HCT116 (cell line): ENCODE measurements at regions not wholly inside any gene's neighbourhood (a gene's known extent, or its start where the extent isn't known, plus 50 kb on each side); places are given as distances from the start of the nearest gene placed in this dataset.

Source experiments
- CBX3 ChIP-seq: IDR thresholded peaks from 2 replicates; pipeline ENCODE4 v1.6.1; 2012; ENCODE audit warnings: low read depth
- EZH2 ChIP-seq: fragments of 200-600 bp; sonication (generic); IDR thresholded peaks from 2 replicates; pipeline ENCODE4 v1.6.1; 2017; ENCODE audit warnings: antibody characterized with exemption, mixed run types
- EZH2phosphoT487 ChIP-seq: fragments of 200-600 bp; IDR thresholded peaks from 2 replicates; pipeline ENCODE4 v1.6.1; 2018; ENCODE audit warnings: antibody characterized with exemption, borderline replicate concordance
- POLR2A ChIP-seq: IDR thresholded peaks from 2 replicates; pipeline ENCODE4 v1.7.0; 2011; ENCODE audit warnings: borderline replicate concordance; ENCODE audit not compliant: insufficient read depth, insufficient read length; ENCODE audit errors: extremely low read depth
- POLR2AphosphoS5 ChIP-seq: IDR thresholded peaks from 2 replicates; pipeline ENCODE4 v1.6.1; 2011; ENCODE audit warnings: mild to moderate bottlenecking, low read depth, low read length, moderate library complexity
- RAD21 ChIP-seq: IDR thresholded peaks from 2 replicates; pipeline ENCODE4 v1.6.1; 2012; ENCODE audit warnings: low read depth, mild to moderate bottlenecking
- YY1 ChIP-seq: IDR thresholded peaks from 2 replicates; pipeline ENCODE4 v1.6.1; 2011; ENCODE audit warnings: low read length, low read depth, moderate library complexity, mild to moderate bottlenecking; ENCODE audit not compliant: insufficient replicate concordance; ENCODE audit errors: extremely low read depth
- ZFX ChIP-seq: fragments of 450-650 bp; IDR thresholded peaks from 2 replicates; pipeline ENCODE4 v1.6.1; 2017
- ZNF274 ChIP-seq: fragments of 200-500 bp; sonication (Bioruptor generic); IDR thresholded peaks from 2 replicates; pipeline ENCODE4 v1.6.1; 2014; ENCODE audit warnings: mild to moderate bottlenecking, low read depth, low read length, inconsistent platforms
- TF ChIP-seq, protein P1 (sequence below), 3 experiments: fragments of 200-600 bp in 1 of 3; sonication (generic) in 1 of 3; IDR thresholded peaks in 2 of 3; conservative IDR thresholded peaks in 1 of 3; 2 replicates each; pipeline ENCODE4 v1.5.1; 2012 to 2017; ENCODE audit warnings: low read depth in 2 of 3, low read length in 2 of 3, antibody characterized with exemption in 1 of 3, borderline replicate concordance in 1 of 3, control low read depth in 1 of 3, mild to moderate bottlenecking in 1 of 3, mixed read lengths in 1 of 3, mixed run types in 1 of 3, moderate library complexity in 1 of 3; ENCODE audit not compliant: insufficient read depth in 1 of 3
- TF ChIP-seq, protein P2 (sequence below): IDR thresholded peaks from 2 replicates; pipeline ENCODE4 v1.6.1; 2012; ENCODE audit warnings: low read depth
- TF ChIP-seq, protein P3 (sequence below): IDR thresholded peaks from 2 replicates; pipeline ENCODE4 v1.6.1; 2012

DNA sequence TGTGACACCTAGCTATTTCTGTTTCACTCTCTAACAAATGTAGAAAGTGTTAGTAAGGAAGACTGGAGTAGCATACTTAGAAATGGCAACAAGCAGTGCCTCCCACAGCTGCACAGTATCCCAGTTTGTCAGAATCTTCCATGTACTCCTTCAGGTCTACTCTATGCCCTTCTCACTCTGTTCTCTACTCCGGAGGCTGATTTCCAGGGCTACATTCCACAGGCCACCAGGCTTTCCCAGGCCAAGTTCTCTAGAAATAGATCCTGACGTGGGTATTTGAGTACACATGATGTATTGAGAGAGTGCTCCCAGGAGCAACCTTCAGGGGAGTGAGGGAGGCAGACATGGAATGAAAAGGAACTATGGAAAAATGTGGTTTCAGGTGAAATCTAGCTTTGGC lies 177.3 kb upstream of the GK2 start:
- no peak for TF ChIP-seq ZFX
- TF ChIP-seq, protein P1, sequence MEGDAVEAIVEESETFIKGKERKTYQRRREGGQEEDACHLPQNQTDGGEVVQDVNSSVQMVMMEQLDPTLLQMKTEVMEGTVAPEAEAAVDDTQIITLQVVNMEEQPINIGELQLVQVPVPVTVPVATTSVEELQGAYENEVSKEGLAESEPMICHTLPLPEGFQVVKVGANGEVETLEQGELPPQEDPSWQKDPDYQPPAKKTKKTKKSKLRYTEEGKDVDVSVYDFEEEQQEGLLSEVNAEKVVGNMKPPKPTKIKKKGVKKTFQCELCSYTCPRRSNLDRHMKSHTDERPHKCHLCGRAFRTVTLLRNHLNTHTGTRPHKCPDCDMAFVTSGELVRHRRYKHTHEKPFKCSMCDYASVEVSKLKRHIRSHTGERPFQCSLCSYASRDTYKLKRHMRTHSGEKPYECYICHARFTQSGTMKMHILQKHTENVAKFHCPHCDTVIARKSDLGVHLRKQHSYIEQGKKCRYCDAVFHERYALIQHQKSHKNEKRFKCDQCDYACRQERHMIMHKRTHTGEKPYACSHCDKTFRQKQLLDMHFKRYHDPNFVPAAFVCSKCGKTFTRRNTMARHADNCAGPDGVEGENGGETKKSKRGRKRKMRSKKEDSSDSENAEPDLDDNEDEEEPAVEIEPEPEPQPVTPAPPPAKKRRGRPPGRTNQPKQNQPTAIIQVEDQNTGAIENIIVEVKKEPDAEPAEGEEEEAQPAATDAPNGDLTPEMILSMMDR (IDR thresholded peaks at IDR 0.05 in 2 of 3, conservative IDR thresholded peaks at IDR 0.05 in 1 of 3; ENCODE audit: borderline replicate concordance in 1 of 3, insufficient read depth in 1 of 3, low read depth in 2 of 3, low read length in 2 of 3): no peak
- TF ChIP-seq EZH2: no peak
- TF ChIP-seq RAD21: no peak
- TF ChIP-seq POLR2A: no peak
- no peak for TF ChIP-seq YY1
- TF ChIP-seq, protein P2, sequence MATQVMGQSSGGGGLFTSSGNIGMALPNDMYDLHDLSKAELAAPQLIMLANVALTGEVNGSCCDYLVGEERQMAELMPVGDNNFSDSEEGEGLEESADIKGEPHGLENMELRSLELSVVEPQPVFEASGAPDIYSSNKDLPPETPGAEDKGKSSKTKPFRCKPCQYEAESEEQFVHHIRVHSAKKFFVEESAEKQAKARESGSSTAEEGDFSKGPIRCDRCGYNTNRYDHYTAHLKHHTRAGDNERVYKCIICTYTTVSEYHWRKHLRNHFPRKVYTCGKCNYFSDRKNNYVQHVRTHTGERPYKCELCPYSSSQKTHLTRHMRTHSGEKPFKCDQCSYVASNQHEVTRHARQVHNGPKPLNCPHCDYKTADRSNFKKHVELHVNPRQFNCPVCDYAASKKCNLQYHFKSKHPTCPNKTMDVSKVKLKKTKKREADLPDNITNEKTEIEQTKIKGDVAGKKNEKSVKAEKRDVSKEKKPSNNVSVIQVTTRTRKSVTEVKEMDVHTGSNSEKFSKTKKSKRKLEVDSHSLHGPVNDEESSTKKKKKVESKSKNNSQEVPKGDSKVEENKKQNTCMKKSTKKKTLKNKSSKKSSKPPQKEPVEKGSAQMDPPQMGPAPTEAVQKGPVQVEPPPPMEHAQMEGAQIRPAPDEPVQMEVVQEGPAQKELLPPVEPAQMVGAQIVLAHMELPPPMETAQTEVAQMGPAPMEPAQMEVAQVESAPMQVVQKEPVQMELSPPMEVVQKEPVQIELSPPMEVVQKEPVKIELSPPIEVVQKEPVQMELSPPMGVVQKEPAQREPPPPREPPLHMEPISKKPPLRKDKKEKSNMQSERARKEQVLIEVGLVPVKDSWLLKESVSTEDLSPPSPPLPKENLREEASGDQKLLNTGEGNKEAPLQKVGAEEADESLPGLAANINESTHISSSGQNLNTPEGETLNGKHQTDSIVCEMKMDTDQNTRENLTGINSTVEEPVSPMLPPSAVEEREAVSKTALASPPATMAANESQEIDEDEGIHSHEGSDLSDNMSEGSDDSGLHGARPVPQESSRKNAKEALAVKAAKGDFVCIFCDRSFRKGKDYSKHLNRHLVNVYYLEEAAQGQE: no peak
- no peak for TF ChIP-seq POLR2AphosphoS5
- no peak for TF ChIP-seq ZNF274
- TF ChIP-seq CBX3: no peak
- TF ChIP-seq EZH2phosphoT487: no peak
- TF ChIP-seq, protein P3, sequence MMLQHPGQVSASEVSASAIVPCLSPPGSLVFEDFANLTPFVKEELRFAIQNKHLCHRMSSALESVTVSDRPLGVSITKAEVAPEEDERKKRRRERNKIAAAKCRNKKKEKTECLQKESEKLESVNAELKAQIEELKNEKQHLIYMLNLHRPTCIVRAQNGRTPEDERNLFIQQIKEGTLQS: no peak
